Heart left ventricle (tissue), 13 donors: ENCODE measurements at regions not wholly inside any gene's neighbourhood (a gene's known extent, or its start where the extent isn't known, plus 50 kb on each side); places are given as distances from the start of the nearest gene placed in this dataset.

Source experiments
- CTCF ChIP-seq, 12 donors: fragments of 200-600 bp; sonication (generic) in 4 of 12; IDR thresholded peaks; one replicate each; pipeline versions ENCODE4 v1.5.0 to v1.8.0; 2018 to 2022; ENCODE audit warnings: antibody characterized with exemption in 12 of 12, mild to moderate bottlenecking in 5 of 12
- POLR2A ChIP-seq, 2 donors: fragments of 450-650 bp; IDR thresholded peaks; one replicate each; pipeline ENCODE4 v1.6.1; 2017; ENCODE audit warnings: antibody characterized with exemption in 2 of 2, mild to moderate bottlenecking in 2 of 2, moderate library complexity in 2 of 2
- donor health status: ischemic (EF 13 %, LVEDD 7.1; RV severe dilation, severe dysfunction).
- donor health status: DM: no; HTN: yes; CAD: no.
- donor health status: DM: no; HTN: no; CAD: no.
- donor health status: ischemic (EF 25% LVEDD 6.9; RV normal size, moderate dysfunction).
- donor health status: ischemic (EF 25% LVEDD 5.7; RV mildly dilated, moderate dysfunction).
- donor health status: ischemic (EF 35%, LVEDD 5.7; RV mildly dilated, moderate dysfunction).
- donor health status: nonischemic (EF 11% LVEDD 7.7; RV severe dilation, severe dysfunction).
- donor health status: DM: yes; HTN: yes; CAD: no.
- donor health status: PGD.
- donor health status: ischemic (EF 29% LVEDD 5.4; RV normal size, mild dysfunction).
- donor health status: nonischemic (EF 23%, LVEDD 6.1; RV moderate dilation, normal function).

- no peak for TF ChIP-seq CTCF (IDR thresholded peaks at IDR 0.05)
- no peak for TF ChIP-seq POLR2A (IDR thresholded peaks at IDR 0.05)
These were observed 135.5 kb upstream of the ERRFI1 start for GRCh38 chr1:8161546-8162105.
